ENCODE measurements at regions not wholly inside any gene's neighbourhood (a gene's known extent, or its start where the extent isn't known, plus 50 kb on each side); places are given as distances from the start of the nearest gene placed in this dataset.

GRCh38 chr12:25817166-25817565 lies 141.3 kb upstream of the RASSF8 start:
- no peak for TF ChIP-seq CTCF (IDR thresholded peaks at IDR 0.05; ENCODE audit: low read depth, low read length)
- no peak overlapping the region for H3K4me3 ChIP-seq (ENCODE audit: low read depth, low read length)
- in situ Hi-C loops (cut with HindIII; ENCODE audit: low sequenced_read_pairs), result no loop called here
- DNase-seq (ENCODE audit: low read depth, low spot score), result no peak

- no peak for TF ChIP-seq CTCF (IDR thresholded peaks at IDR 0.05; ENCODE audit: low read depth, low read length)
- in situ Hi-C loops (cut with HindIII; ENCODE audit: low sequenced_read_pairs), result no loop called here
- H3K4me3 ChIP-seq (ENCODE audit: low read depth, low read length), result no peak overlapping the region
- no peak for DNase-seq (ENCODE audit: low read depth, low spot score)
Measured at GRCh38 chr12:25818596-25819390, 139.7 kb upstream of the RASSF8 start.

GRCh38 chr12:25819691-25820090 lies 138.8 kb upstream of the RASSF8 start:
- no peak for TF ChIP-seq CTCF (IDR thresholded peaks at IDR 0.05; ENCODE audit: low read depth, low read length)
- in situ Hi-C loops (cut with HindIII; ENCODE audit: low sequenced_read_pairs), result no loop called here
- H3K4me3 ChIP-seq (ENCODE audit: low read depth, low read length), result no peak overlapping the region
- DNase-seq (ENCODE audit: low read depth, low spot score), result no peak

GRCh38 chr12:25822281-25822680 lies 136.2 kb upstream of the RASSF8 start:
- DNase-seq (ENCODE audit: low read depth, low spot score), result no peak
- no peak overlapping the region for H3K4me3 ChIP-seq (ENCODE audit: low read depth, low read length)
- in situ Hi-C loops (cut with HindIII; ENCODE audit: low sequenced_read_pairs), result no loop called here
- TF ChIP-seq CTCF (IDR thresholded peaks at IDR 0.05; ENCODE audit: low read depth, low read length), result no peak

- in situ Hi-C loops (cut with HindIII; ENCODE audit: low sequenced_read_pairs), result no loop called here
- no peak for DNase-seq (ENCODE audit: low read depth, low spot score)
- TF ChIP-seq CTCF (IDR thresholded peaks at IDR 0.05; ENCODE audit: low read depth, low read length), result no peak
Measured at GRCh38 chr12:25824734-25825133, 133.7 kb upstream of the RASSF8 start.

GRCh38 chr12:25825446-25825845 lies 133.0 kb upstream of the RASSF8 start:
- DNase-seq (ENCODE audit: low read depth, low spot score), result no peak
- in situ Hi-C loops (cut with HindIII; ENCODE audit: low sequenced_read_pairs), result no loop called here
- TF ChIP-seq CTCF (IDR thresholded peaks at IDR 0.05; ENCODE audit: low read depth, low read length), result no peak
- no peak overlapping the region for H3K4me3 ChIP-seq (ENCODE audit: low read depth, low read length)

More at GRCh38 chr12:25824734-25825133, 133.7 kb upstream of the RASSF8 start:
- no peak overlapping the region for H3K4me3 ChIP-seq (ENCODE audit: low read depth, low read length)
